HEK293 (cell line): ENCODE measurements at regions not wholly inside any gene's neighbourhood (a gene's known extent, or its start where the extent isn't known, plus 50 kb on each side); places are given as distances from the start of the nearest gene placed in this dataset.

Experiments
- CTCF ChIP-seq: fragments of 450-650 bp; formaldehyde crosslinking; IDR thresholded peaks from 2 replicates; pipeline ENCODE4 v1.5.1; 2016; ENCODE audit warnings: missing biosample characterization, missing genetic modification characterization
- OSR2 ChIP-seq: fragments of 450-650 bp; formaldehyde crosslinking; IDR thresholded peaks from 2 replicates; pipeline ENCODE4 v1.5.1; 2016; ENCODE audit warnings: missing biosample characterization, missing genetic modification characterization
- REST ChIP-seq: fragments of 450-650 bp; formaldehyde crosslinking; IDR thresholded peaks from 2 replicates; pipeline ENCODE4 v1.5.1; 2016; ENCODE audit warnings: missing biosample characterization, missing genetic modification characterization
- YY1 ChIP-seq: fragments of 450-650 bp; formaldehyde crosslinking; IDR thresholded peaks from 2 replicates; pipeline ENCODE4 v1.5.1; 2018; ENCODE audit warnings: missing biosample characterization, missing genetic modification characterization
- YY2 ChIP-seq: fragments of 450-650 bp; formaldehyde crosslinking; IDR thresholded peaks from 2 replicates; pipeline ENCODE4 v1.5.1; 2016; ENCODE audit warnings: missing biosample characterization, missing genetic modification characterization
- ZNF132 ChIP-seq: fragments of 450-650 bp; formaldehyde crosslinking; IDR thresholded peaks from 2 replicates; pipeline ENCODE4 v1.5.1; 2017; ENCODE audit warnings: missing biosample characterization, missing genetic modification characterization, borderline replicate concordance
- ZNF174 ChIP-seq: fragments of 450-650 bp; formaldehyde crosslinking; IDR thresholded peaks from 2 replicates; pipeline ENCODE4 v1.5.0; 2017; ENCODE audit warnings: missing biosample characterization, mild to moderate bottlenecking, missing genetic modification characterization
- ZNF391 ChIP-seq: fragments of 450-650 bp; formaldehyde crosslinking; IDR thresholded peaks from 2 replicates; pipeline ENCODE4 v1.5.1; 2016; ENCODE audit warnings: low read depth, missing biosample characterization, missing genetic modification characterization, borderline replicate concordance
- ZNF580 ChIP-seq: fragments of 450-650 bp; formaldehyde crosslinking; IDR thresholded peaks from 2 replicates; pipeline ENCODE4 v1.5.1; 2016; ENCODE audit warnings: missing biosample characterization, missing genetic modification characterization
- ZNF792 ChIP-seq: fragments of 450-650 bp; formaldehyde crosslinking; IDR thresholded peaks from 2 replicates; pipeline ENCODE4 v1.5.1; 2016; ENCODE audit warnings: missing biosample characterization, missing genetic modification characterization
- ZSCAN18 ChIP-seq: fragments of 450-650 bp; formaldehyde crosslinking; IDR thresholded peaks from 2 replicates; pipeline ENCODE4 v1.5.1; 2016; ENCODE audit warnings: missing biosample characterization, missing genetic modification characterization
- TF ChIP-seq, protein P1 (sequence below): fragments of 450-650 bp; formaldehyde crosslinking; IDR thresholded peaks from 2 replicates; pipeline ENCODE4 v1.5.1; 2016; ENCODE audit warnings: missing biosample characterization, missing genetic modification characterization
- TF ChIP-seq, protein P2 (sequence below): fragments of 450-650 bp; formaldehyde crosslinking; IDR thresholded peaks from 2 replicates; pipeline ENCODE4 v1.5.1; 2016; ENCODE audit warnings: missing biosample characterization, missing genetic modification characterization

DNA sequence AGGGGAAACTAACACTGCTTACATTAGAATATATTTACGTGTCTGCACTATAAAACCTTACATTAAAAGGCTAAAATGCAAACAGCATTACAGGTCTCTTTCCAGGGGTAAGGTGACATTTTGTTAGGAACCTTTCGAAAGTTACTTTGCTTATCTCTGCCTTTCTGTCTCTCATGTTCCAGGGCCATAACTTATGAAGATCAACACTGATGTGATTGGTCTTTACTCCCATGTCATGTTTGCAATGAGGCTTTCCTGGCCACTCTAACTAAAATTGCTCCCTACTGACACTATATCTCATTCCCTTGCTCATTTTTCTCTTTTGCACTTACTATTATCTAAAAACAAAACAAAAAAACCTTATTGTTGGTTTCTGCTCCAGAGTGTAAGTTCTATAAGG is 119.0 kb downstream of the JRKL start:
- no peak for TF ChIP-seq ZNF391 (tag by site-specific recombination)
- TF ChIP-seq CTCF (tag by site-specific recombination): no peak
- TF ChIP-seq ZNF132: no peak
- no peak for TF ChIP-seq YY2 (tag by site-specific recombination)
- no peak for TF ChIP-seq YY1
- no peak for TF ChIP-seq ZNF174 (tag by site-specific recombination)
- no peak for TF ChIP-seq OSR2 (tag by site-specific recombination)
- TF ChIP-seq, protein P1, sequence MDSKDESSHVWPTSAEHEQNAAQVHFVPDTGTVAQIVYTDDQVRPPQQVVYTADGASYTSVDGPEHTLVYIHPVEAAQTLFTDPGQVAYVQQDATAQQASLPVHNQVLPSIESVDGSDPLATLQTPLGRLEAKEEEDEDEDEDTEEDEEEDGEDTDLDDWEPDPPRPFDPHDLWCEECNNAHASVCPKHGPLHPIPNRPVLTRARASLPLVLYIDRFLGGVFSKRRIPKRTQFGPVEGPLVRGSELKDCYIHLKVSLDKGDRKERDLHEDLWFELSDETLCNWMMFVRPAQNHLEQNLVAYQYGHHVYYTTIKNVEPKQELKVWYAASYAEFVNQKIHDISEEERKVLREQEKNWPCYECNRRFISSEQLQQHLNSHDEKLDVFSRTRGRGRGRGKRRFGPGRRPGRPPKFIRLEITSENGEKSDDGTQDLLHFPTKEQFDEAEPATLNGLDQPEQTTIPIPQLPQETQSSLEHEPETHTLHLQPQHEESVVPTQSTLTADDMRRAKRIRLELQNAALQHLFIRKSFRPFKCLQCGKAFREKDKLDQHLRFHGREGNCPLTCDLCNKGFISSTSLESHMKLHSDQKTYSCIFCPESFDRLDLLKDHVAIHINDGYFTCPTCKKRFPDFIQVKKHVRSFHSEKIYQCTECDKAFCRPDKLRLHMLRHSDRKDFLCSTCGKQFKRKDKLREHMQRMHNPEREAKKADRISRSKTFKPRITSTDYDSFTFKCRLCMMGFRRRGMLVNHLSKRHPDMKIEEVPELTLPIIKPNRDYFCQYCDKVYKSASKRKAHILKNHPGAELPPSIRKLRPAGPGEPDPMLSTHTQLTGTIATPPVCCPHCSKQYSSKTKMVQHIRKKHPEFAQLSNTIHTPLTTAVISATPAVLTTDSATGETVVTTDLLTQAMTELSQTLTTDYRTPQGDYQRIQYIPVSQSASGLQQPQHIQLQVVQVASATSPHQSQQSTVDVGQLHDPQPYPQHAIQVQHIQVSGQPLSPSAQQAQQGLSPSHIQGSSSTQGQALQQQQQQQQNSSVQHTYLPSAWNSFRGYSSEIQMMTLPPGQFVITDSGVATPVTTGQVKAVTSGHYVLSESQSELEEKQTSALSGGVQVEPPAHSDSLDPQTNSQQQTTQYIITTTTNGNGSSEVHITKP (tag by site-specific recombination): no peak
- no peak for TF ChIP-seq ZNF792 (tag by site-specific recombination)
- TF ChIP-seq ZNF580 (tag by site-specific recombination): no peak
- no peak for TF ChIP-seq ZSCAN18
- TF ChIP-seq, protein P2, sequence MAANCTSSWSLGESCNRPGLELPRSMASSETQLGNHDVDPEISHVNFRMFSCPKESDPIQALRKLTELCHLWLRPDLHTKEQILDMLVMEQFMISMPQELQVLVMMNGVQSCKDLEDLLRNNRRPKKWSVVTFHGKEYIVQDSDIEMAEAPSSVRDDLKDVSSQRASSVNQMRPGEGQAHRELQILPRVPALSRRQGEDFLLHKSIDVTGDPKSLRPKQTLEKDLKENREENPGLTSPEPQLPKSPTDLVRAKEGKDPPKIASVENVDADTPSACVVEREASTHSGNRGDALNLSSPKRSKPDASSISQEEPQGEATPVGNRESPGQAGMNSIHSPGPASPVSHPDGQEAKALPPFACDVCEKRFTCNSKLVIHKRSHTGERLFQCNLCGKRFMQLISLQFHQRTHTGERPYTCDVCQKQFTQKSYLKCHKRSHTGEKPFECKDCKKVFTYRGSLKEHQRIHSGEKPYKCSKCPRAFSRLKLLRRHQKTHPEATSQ (tag by site-specific recombination): no peak
- no peak for TF ChIP-seq REST
